A204.1 (cell line): ENCODE measurements at regions not wholly inside any gene's neighbourhood (a gene's known extent, or its start where the extent isn't known, plus 50 kb on each side); places are given as distances from the start of the nearest gene placed in this dataset.

Source experiments
- FAIRE-seq: peaks from 2 replicates; lab custom pipeline; 2012; peaks lifted over from hg19 to GRCh38; lab: Jason Lieb, UNC

DNA sequence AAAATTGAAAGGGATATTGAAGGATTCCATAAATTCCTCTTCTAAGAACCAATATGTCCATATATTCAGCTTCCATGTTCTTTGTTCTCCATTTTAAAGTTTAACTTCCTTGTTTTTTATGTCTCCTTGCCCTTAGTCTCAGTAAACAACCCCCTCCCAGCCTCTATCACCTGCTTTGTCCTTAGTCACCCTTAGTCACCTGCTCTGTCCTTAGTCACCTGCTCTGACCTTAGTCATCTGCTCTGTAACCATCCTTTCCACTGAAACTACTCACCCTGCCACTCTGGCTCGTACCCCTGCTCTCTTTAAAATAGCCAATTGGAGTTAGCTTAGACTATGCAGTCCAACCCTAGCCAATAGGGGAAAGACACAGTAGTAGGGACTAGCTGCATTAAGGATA lies 136.2 kb upstream of the TMEM106B start:
- FAIRE-seq, result no peak

DNA sequence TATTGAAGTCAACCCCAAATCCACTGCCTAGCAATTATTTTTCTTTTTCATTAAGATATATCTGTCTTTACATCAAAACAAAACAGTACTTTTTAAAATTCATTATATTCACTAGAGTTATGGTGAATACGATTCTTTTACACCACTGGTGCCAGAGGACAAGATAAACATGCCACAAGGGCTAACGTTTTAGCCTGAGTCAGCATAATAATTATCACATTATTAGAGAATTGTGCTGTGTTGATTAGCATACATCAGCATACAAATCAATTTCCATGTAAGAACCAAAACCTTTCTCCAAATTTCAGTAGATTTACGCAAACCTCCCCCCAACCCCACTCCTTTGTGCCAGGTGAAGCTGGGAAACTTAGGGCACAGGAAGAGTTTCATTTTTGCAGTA lies 131.1 kb upstream of the TMEM106B start:
- no peak for FAIRE-seq

DNA sequence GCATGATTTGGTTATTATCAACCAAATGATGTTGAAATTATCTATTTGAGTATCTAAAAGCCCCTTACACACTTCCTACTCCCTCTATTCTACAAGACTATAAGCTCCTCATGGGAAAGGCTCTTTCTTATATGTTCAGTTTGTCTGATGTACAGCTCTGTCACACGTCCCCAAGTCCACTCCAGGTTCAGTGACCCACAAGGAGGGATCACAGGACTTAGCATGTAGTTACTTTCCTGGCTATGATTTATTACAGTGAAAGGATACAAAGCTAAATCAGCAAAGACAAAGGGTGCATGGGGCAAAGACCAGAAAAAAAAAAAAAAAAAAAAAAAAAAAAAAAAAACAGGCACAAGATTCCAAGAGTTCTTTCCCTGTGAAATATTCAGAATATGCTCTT lies 125.6 kb upstream of the TMEM106B start:
- FAIRE-seq, result no peak

DNA sequence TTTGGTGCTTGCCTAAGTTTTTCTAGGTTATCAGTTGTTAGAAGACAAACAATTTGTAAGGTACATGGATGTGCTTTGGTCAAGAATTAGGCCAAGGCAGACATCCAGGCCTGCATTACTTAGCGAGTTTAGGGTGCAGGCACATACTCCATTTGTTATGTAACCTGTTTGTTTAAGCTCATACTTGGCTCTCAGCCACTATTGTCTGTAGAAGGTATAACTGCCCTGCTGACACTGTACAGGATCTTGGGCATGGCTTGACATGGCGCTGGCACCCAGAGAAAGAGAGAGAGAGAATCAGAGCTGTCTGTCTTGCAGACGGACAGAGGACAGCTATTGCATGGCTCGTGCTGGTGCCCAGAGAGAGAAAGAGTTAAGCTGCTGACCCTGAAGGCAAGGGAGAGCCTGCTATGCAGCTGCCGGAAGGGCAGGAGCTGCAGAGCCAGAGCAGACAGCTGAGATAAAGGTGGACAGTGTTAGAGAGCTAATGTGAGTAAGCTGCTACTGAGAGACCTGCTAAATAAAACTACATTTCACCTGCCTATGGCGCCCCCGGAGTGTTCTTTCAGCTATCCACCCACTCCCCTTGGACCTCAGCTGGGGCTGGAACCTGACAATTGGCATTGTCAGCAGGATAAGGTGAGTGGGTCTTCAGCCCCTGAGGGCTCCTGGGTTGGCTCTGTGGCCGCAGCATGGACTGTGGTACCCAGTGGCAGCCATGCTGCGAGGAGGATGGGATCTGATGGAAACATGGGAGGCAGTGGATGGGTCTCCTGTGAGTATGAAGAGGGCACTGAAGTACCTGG lies 120.9 kb upstream of the TMEM106B start:
- FAIRE-seq, result no peak

DNA sequence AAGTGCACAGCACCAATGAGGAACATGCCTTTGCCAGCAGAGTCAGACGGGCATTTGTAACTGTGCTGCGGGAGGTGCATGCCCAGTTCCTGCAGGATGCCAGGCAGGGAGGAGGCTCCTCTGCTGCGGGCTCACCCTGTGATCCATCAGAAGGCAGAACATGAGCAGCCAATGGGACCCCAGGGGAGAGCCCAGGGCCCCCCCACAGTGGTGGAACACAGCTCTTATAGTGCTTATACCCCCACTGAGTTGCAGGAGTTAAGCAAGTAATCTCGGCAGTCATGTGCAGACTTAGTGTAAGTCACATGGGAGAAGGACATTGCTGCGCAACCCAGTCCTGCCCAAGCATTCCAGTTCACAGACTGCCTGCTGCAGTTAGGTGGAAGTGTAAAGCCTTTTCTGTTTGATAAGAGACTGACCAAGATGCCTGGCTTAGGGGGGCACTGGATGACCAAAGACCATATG lies 120.3 kb upstream of the TMEM106B start:
- FAIRE-seq, result no peak

DNA sequence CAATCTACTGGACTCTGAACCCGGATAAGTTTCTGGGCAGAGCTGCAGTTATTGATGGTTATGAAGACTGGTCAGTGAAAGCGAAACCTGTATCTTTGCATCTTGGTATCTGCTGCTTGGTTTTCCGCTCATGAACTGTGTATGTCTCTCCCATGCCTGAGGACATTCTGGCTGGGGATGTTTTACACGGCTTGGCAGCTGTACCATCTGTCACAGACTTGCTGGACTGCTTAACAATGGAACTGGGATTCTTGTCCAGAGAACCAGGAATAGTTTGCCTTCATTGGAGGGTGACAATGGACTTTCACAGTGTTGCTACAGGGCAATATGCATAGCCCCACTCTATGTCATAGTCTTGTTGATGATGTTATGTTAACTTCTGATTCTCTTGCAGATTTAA lies 119.9 kb upstream of the TMEM106B start:
- no peak for FAIRE-seq

DNA sequence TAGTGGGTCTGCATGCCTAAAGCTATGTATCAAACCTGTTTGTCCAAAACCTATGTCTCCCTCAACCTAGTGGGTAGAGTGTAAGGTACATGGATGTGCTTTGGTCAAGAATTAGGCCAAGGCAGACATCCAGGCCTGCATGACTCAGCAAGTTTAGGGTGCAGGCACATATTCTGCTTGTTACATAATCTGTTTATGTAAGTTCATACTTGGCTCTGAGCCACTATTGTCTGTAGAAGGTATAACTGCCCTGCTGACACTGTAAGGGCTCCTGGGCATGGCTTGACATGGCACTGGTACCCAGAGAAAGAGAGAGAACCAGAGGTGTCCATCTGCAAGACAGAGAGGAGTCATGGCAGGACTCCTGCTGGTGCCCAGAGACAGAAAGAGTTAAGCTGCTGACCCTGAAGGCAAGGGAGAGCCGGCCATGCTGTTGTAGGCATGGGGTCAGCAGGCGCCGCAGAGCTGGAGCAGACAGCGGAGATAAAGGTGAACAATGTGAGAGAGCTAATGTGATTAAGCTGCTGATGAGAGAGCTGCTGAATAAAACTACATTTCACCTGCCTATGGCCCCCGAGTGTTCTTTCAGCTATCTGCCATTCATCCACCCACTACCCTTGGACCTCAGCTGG lies 118.5 kb upstream of the TMEM106B start:
- no peak for FAIRE-seq

DNA sequence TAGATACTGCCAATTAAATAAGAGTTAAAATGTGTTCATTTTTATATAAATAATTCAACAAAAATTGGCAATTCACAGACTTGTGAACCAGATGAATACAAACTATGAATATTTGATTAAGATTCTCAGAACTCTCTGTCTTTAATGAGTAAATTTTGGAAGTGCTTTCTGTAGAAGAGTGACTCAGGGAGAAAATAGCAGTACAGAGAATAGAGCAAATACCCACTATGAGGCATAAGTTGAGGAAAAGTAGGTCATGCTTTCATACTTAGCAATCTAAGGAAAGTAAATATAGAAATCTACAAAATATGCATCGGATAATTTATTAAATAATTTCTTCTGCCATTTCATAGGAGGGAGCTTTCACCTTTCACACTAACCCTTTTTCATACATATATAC lies 117.7 kb upstream of the TMEM106B start:
- FAIRE-seq, result no peak

DNA sequence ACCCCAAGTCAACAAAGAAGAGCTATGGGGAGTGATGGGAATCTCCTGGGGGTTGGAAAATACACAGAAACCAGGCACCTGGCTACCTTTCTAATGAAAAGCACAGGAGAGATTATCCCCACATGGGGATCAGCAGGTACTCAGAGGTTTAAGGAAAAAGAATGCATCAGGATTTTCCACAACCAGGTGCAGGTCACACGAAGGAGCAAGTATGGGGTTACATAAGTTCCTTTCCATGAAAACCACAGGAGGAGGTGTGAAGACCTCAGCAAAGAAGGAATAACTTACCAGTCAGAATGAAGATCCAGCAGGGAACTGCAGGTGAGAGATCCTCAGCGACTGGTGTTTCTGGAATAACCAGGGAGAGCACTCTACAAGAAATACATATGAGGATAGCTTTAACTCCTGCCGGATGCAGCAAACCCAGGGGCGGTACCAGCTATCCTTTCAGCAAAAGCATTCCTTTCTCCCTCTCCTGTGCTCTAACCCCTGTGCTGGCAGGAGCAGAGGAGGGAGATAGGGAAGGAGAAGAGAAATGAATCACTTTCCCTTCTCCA lies 116.7 kb upstream of the TMEM106B start:
- FAIRE-seq, result no peak

DNA sequence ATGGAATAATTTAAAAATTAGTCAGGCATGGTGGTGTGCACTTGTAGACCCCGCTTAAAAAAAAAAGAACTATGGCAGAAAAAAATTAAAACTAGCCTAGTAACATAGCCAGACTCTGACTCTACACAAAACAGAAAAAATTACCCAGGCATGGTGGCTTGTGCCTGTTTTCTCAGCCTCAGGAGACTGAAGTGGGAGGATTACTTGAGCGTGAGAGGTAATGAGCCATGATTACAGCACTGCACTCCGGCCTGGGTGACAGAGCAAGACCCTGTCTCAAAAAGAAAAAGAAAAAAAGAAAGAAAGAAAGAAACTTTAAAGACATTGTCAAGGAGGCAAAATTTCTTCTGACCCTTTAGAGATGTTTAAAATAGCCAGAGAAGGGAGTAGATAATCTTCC lies 109.0 kb upstream of the TMEM106B start:
- FAIRE-seq, result no peak

DNA sequence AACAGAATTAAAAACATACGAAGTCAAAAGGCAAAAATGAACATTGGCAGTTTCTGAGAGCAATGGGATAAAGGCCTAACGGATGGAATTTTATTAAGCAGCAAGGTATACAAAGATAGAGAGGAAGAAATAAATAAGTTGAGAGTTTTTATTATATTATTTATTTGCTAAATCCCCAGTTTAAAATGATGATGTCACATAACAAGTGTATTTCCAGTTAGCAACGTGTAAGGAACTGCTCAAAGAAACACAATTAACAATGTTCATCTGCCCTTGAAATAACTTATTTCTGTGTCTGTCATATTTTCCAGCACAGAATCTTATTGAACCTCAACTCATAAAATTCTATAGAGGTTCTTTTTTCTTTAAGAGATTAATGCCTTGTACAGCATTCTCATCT lies 108.6 kb upstream of the TMEM106B start:
- no peak for FAIRE-seq

DNA sequence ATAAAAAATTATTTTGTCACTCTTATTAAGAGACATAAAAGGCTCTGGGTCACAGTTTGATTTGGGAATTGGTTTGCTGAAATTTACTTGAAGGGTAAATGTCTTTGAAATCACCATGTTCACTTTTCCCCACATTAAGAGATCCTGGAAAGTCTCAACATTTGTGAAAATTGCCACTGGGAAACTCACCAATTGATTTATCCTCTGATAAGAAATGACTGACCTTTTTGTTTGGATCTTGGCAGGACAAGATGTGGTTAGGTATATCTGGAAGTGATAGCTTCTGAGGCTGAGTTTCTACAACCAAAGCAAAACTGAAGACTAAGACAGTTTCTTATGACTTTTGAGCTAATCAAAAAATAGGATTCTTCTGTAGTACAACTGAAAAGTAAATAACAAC lies 107.1 kb upstream of the TMEM106B start:
- no peak for FAIRE-seq

DNA sequence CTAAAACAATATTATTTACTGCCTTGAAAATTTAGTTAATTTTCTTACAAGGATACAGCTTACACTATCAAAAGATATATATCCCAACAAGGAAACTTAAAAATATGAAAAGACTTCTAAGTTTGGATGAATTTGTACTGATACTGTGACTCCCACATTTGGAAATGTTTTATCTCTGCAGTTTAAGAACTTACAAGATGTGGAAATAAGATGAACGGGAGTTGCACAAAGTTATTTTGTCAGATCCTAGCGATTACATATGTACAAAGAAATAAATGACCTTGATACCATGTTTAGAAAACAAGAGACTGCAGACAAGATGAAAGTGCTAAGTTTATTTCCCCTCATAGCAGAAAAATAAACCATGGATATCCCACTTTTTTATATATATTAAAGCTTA lies 103.7 kb upstream of the TMEM106B start:
- FAIRE-seq, result no peak

DNA sequence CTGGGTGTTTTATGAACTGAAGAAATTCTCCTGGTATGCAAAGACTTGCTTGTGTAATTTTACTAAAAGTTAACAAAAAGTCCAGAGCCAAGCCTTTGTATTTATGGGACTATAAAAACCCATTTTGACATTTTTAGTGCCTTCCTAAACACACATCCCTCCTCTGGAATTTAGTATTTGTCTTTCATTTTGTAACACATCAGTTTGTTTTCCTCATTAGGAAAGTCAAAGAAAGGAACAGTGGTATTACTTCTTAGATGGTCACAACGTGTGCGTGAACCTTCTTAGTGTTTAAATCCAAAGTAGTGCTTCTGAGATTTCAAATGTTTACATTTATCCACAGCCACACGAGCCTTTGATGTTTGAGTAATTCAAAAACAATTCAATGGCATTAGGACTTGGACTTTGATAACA lies 103.2 kb upstream of the TMEM106B start:
- no peak for FAIRE-seq

DNA sequence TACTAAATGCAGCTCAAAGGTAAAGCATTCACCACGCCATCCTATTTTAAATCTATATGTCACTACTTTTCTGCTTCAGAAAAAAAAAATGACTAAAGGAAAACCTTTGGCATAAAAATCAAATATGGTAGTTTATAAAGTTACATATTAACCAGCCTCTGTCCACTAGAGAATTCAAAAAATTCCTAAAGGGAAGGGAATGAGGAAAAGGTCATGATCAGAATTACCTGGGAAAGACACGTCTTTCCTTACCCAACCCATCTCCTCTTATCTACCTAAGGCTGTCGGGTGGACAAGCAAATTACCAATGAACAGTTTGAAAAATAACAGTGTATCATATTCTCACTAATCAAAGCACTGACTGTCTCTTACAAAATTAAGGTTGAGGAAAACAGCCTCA lies 100.7 kb upstream of the TMEM106B start:
- no peak for FAIRE-seq

DNA sequence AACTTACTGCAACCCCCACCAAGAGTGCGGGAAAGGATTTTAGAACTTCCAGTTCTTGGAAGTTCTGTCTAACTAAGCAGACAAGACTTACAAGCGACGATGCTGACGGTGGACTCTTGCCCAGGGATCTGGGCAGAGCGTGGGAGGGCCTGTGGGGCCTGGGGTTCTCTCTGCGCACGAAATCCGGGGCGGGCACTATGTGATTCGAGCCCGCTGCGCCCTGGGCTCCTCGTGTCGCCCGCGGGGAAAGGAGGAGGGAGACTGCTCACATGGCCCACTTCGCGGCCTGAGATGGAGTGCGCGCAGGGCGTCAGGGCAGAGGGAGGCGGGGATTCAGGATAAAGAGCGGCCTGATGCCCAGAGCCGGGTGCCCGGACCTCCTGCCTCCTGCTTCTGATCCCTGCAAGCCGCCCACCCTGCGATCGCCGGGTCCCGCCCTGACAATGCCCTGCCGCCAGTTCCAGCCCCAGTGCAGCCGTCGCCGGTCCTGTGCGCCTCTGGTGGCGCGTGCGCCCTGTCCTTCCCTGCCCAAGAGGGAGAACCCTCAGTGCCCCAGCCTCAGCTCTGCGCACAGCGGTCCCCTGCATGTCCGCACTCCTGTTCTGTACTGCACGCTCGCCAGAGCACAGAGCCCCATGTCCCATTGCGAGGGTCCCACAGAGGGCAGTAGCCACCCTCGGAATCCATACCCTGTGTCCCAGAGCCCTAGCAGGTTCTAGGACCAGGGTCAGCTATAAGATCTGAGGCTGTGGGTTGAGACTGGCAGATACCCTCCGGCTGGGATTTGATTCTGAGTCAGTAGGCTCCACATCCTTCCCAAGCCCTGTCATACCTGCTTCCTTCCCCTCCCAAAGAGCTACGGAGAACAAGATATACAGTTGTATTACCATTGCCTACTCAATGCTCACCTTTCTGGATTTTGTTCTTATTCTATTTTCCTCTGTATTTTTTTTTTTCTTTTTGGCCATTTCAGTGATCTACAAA lies 99.4 kb upstream of the TMEM106B start:
- FAIRE-seq, result no peak

DNA sequence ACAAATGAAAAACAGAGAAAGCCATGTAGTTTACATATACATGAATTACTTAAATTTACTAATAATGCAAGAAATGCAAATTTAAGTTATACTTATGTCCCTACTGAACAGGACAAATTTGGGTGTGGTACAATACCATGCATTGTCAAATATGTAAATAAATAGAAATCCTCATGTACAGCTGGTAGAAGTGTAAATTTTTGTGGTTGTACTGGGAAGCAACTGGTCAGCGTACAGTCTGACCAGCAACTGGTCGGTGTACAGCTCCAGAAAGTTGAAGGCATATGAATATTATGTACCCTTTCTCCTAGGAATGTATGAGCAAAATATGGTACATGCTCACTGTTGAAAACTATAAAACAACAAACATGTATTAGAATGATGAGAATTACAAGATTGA lies 93.9 kb upstream of the TMEM106B start:
- FAIRE-seq, result no peak

DNA sequence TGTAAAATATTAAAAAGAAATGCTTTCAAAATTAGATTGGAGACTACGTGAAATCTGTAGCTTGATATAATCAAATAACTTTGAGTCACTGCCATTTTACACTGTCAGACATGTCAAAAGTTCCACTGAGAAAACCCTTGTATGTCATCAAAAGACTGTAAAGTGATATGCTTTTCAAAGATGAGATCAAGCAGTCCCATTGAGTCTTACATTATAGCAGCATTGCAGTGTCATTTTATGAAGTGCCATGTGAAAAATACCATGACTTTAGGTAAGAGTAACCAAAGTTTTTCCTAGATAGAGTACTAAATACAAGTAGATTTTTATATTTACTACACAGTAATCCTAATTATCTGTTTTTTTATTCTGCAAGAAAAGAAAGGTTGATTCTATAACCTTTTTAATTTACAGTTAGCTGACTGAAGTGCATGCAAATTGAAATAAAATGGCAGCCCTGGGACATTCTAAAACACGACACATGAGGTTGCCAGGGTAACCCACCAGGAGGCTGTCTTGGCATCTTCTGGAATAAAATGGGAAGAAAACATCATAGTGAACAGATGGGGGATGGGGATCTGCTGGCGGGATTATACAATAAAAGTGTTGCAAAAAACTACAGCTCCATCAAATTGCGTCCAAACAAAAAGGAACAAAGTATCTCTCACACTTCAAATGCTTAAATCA lies 91.3 kb upstream of the TMEM106B start:
- FAIRE-seq, result no peak

DNA sequence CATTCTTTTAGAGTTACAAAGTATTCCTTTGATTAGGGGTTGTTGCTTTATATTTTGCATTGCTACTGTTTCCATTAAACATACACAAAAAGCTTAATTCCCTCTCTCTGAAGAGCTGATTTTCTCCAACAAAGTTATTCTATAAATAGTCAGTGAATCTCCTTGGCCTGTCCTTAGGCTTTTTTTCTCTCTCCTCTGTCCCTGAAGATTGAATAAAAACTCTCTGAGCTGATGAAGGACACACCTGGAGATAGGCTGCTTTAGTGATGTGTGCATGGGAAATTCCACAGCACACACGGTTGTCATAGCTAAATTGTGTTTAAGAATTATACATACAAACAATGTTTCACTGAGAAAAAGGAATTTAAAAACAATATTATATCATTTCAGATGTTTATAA lies 90.5 kb upstream of the TMEM106B start:
- no peak for FAIRE-seq

DNA sequence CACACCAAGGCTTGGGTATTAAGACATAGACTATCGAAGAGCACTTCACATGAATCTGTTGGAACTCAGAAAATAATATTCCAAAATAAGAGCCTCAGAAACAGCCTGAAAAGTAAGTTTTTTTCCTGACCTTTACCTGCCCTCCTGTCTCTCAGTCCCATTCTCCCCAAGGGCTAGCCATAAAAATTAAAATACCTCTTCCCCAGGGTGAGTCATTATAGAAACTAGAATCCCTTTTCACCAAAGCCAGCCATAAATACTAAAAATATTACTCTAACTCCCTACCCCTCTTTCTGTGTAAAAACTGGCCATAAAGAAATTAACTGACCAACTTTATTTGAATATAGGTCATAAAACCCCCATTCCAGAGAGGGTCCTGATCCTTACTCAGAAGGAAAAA lies 87.9 kb upstream of the TMEM106B start:
- FAIRE-seq, result no peak

DNA sequence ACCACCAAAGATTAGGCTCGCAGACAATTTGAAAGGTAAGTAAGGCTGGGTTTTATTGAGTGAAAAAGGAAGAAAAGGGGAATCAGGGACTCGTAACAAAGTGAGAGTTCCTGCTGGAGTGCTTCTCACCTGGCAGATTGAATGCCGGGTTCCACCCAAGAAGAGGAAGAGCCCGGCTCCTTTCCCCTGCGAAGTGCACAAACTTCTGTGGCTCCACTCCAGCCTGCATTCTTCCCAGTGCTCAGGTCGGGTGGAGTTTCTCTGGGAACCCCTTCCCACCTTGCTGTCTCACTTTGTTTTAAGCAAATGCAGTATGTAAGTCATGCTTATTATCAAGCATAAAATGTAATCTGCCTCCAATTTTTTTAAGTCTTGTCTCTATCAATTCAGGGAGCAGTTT lies 87.1 kb upstream of the TMEM106B start:
- no peak for FAIRE-seq

DNA sequence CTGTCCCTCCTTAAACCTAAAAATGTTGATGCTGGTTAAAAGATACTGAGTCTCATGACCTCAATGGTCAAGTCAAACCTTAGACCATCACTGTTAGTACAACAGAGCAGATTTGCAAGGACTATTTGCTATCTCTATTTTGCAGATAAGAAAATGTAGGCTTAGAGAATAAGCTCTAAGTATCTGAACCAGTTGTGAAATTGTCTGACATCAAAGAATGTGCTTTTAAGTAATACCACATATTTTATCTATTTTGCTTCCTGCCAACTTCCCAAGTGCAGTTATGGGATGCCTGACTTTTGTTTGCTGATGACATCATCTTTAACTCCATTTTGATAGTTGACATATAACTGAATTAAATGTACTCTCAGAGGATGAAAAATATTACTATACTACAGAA lies 83.6 kb upstream of the TMEM106B start:
- FAIRE-seq, result no peak
